SK-N-MC (cell line): ENCODE measurements at regions not wholly inside any gene's neighbourhood (a gene's known extent, or its start where the extent isn't known, plus 50 kb on each side); places are given as distances from the start of the nearest gene placed in this dataset.

Experiments used
- DNase-seq: peaks from one replicate; pipeline ENCODE4 v3.0.0-alpha.2; 2011; ENCODE audit warnings: low read depth, low spot score
- H3K27ac ChIP-seq: fragments of 200-600 bp; sonication (generic); 2 replicates; pipeline ENCODE4 v1.5.1; 2016; ENCODE audit warnings: mixed run types
- H3K36me3 ChIP-seq: fragments of 200-600 bp; sonication (generic); 2 replicates; pipeline ENCODE4 v1.6.1; 2017; ENCODE audit warnings: antibody characterized with exemption, low read length, mixed read lengths; ENCODE audit not compliant: insufficient read depth
- H3K4me3 ChIP-seq: fragments of 200-600 bp; sonication (generic); 2 replicates; pipeline ENCODE4 v1.5.1; 2016
- H3K9ac ChIP-seq: fragments of 200-600 bp; sonication (generic); 2 replicates; pipeline ENCODE4 v1.8.0; 2017; ENCODE audit warnings: mixed run types, mixed read lengths; ENCODE audit not compliant: insufficient read length
- H3K9me3 ChIP-seq: fragments of 200-600 bp; sonication (generic); 2 replicates; pipeline ENCODE4 v1.6.1; 2017; ENCODE audit warnings: low read depth, mild to moderate bottlenecking, antibody characterized with exemption, low read length, moderate library complexity, mixed read lengths
- EZH2 ChIP-seq: fragments of 200-600 bp; sonication (generic); IDR thresholded peaks from one replicate; pipeline ENCODE4 v1.6.1; 2017; ENCODE audit warnings: antibody characterized with exemption
- FOXP2 ChIP-seq: optimal IDR thresholded peaks from 2 replicates; pipeline ENCODE3; 2011; ENCODE audit warnings: mild to moderate bottlenecking, moderate library complexity; ENCODE audit not compliant: insufficient read depth; ENCODE audit errors: extremely low read length, control extremely low read depth
- POLR2AphosphoS5 ChIP-seq: IDR thresholded peaks from 2 replicates; pipeline ENCODE4 v1.6.1; 2012; ENCODE audit warnings: mild to moderate bottlenecking, low read depth, low read length, borderline replicate concordance

- no peak for TF ChIP-seq FOXP2
- TF ChIP-seq POLR2AphosphoS5: no peak
- TF ChIP-seq EZH2: no peak
- no peak for DNase-seq
- no peaks in the 10 kb centered on the region for H3K9me3 ChIP-seq
- H3K27ac ChIP-seq: no peak overlapping the region
- H3K36me3 ChIP-seq: no peaks in the 10 kb centered on the region
- no peak overlapping the region for H3K4me3 ChIP-seq
- no peak overlapping the region for H3K9ac ChIP-seq
Measured at GRCh38 chr18:30583768-30584167, 458.8 kb downstream of the DSC3 start.

- Histone ChIP-seq H3K36me3 (no peaks in the 10 kb centered on the region), H3K4me3 (no peak overlapping the region), H3K9me3 (no peaks in the 10 kb centered on the region), H3K27ac (no peak overlapping the region), H3K9ac (no peak overlapping the region)
- no peak for DNase-seq
- TF ChIP-seq FOXP2 (no peak), POLR2AphosphoS5 (no peak), EZH2 (no peak)
Measured at GRCh38 chr18:30582078-30582477, 460.5 kb downstream of the DSC3 start.

GRCh38 chr18:30578707-30579106 is 463.8 kb downstream of the DSC3 start:
- Histone ChIP-seq H3K9me3 (no peaks in the 10 kb centered on the region), H3K9ac (no peak overlapping the region), H3K27ac (no peak overlapping the region), H3K4me3 (no peak overlapping the region), H3K36me3 (no peaks in the 10 kb centered on the region)
- TF ChIP-seq POLR2AphosphoS5: no peak
- no peak for TF ChIP-seq EZH2
- TF ChIP-seq FOXP2: no peak
- no peak for DNase-seq

GRCh38 chr18:30572214-30572613 is 470.3 kb downstream of the DSC3 start:
- Histone ChIP-seq H3K36me3 (no peaks in the 10 kb centered on the region), H3K4me3 (no peak overlapping the region), H3K9me3 (no peaks in the 10 kb centered on the region), H3K27ac (no peak overlapping the region), H3K9ac (no peak overlapping the region)
- DNase-seq: no peak
- TF ChIP-seq FOXP2: no peak
- TF ChIP-seq EZH2: no peak
- no peak for TF ChIP-seq POLR2AphosphoS5

GRCh38 chr18:30568333-30568732 is 474.2 kb downstream of the DSC3 start:
- H3K4me3 ChIP-seq: no peak overlapping the region
- TF ChIP-seq FOXP2 (no peak), EZH2 (no peak), POLR2AphosphoS5 (no peak)
- H3K9me3 ChIP-seq: no peaks in the 10 kb centered on the region
- no peak for DNase-seq
- H3K27ac ChIP-seq: no peak overlapping the region
- no peaks in the 10 kb centered on the region for H3K36me3 ChIP-seq
- H3K9ac ChIP-seq: no peak overlapping the region

GRCh38 chr18:30566877-30567276 is 475.7 kb downstream of the DSC3 start:
- TF ChIP-seq EZH2: no peak
- TF ChIP-seq POLR2AphosphoS5: no peak
- TF ChIP-seq FOXP2: no peak
- Histone ChIP-seq H3K4me3 (no peak overlapping the region), H3K36me3 (no peaks in the 10 kb centered on the region), H3K9me3 (no peaks in the 10 kb centered on the region), H3K27ac (no peak overlapping the region), H3K9ac (no peak overlapping the region)
- DNase-seq: no peak

GRCh38 chr18:30562231-30562630 is 480.3 kb downstream of the DSC3 start:
- no peak for DNase-seq
- H3K9ac ChIP-seq: no peak overlapping the region
- H3K9me3 ChIP-seq: no peaks in the 10 kb centered on the region
- TF ChIP-seq POLR2AphosphoS5: no peak
- TF ChIP-seq EZH2: no peak
- no peak for TF ChIP-seq FOXP2
- no peak overlapping the region for H3K27ac ChIP-seq
- H3K36me3 ChIP-seq: no peaks in the 10 kb centered on the region
- H3K4me3 ChIP-seq: no peak overlapping the region

GRCh38 chr18:30556112-30556511 is 486.4 kb downstream of the DSC3 start:
- TF ChIP-seq EZH2: no peak
- no peak for TF ChIP-seq FOXP2
- TF ChIP-seq POLR2AphosphoS5: no peak
- Histone ChIP-seq H3K27ac (no peak overlapping the region), H3K4me3 (no peak overlapping the region), H3K9ac (no peak overlapping the region), H3K9me3 (no peaks in the 10 kb centered on the region), H3K36me3 (no peaks in the 10 kb centered on the region)
- no peak for DNase-seq

- no peak overlapping the region for H3K27ac ChIP-seq
- H3K9ac ChIP-seq: no peak overlapping the region
- H3K9me3 ChIP-seq: no peaks in the 10 kb centered on the region
- H3K36me3 ChIP-seq: no peaks in the 10 kb centered on the region
- no peak overlapping the region for H3K4me3 ChIP-seq
- no peak for DNase-seq
- no peak for TF ChIP-seq EZH2
- TF ChIP-seq FOXP2: no peak
- TF ChIP-seq POLR2AphosphoS5: no peak
Measured at GRCh38 chr18:30545393-30545792, 497.1 kb downstream of the DSC3 start.

- DNase-seq: no peak
- Histone ChIP-seq H3K9me3 (no peaks in the 10 kb centered on the region), H3K27ac (no peak overlapping the region), H3K36me3 (no peaks in the 10 kb centered on the region), H3K4me3 (no peak overlapping the region), H3K9ac (no peak overlapping the region)
- TF ChIP-seq POLR2AphosphoS5 (no peak), EZH2 (no peak)
Measured at GRCh38 chr18:30544141-30544540, 498.4 kb downstream of the DSC3 start.
